ENCODE measurements at regions not wholly inside any gene's neighbourhood (a gene's known extent, or its start where the extent isn't known, plus 50 kb on each side); places are given as distances from the start of the nearest gene placed in this dataset.

DNA sequence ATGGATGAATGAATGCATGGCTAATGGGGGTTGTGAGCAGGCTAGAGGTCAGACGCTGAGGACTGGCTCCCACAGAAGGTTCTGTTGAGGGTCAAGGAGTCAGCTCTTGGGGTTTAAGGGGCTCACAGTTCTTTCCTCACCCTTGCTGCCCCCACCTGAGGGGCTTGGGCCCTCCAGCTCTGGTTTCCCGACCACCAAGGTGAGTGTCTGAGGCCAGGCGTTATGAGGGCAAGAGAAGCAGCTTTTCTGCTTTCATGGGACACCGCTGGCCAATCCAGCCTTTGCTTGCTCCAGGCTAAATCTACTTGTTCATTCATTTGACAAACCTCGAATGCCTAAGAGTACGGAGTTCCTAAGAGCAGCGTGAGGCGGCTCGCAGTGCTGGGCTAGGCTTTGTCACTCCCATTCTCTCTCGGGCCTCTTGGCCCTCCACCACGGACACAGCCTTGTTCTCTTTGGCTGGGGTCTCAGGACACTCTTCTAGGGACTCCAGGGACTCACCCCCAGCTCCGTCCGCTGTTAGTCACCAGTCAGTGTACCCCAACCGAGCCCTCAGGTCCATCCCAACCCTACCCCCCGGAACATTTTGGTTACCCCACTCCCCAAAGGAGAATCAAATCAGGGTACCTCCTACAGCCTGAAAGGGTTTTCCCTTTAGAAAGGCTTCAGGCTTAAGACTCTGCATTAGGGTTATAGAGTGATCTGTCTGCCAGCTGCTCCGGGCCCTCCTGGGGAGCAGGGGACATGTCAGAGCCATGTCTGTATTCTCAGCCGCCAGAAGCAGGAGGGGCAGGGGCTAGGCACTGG lies 210.1 kb upstream of the MVB12B start:
- H3K27ac Mint-ChIP-seq, result no peak overlapping the region
- H3K9me3 Mint-ChIP-seq, result no peaks in the 10 kb centered on the region
- peaks cover 36% of the 10 kb centered on the region for H3K27me3 Mint-ChIP-seq
- no peaks in the 10 kb centered on the region for H3K36me3 Mint-ChIP-seq (ENCODE audit: low read depth)
- ATAC-seq (replicated peaks), result no peak
- peaks cover 4% of the 10 kb centered on the region for H3K4me1 Mint-ChIP-seq
- no peak overlapping the region for H3K4me3 Mint-ChIP-seq

DNA sequence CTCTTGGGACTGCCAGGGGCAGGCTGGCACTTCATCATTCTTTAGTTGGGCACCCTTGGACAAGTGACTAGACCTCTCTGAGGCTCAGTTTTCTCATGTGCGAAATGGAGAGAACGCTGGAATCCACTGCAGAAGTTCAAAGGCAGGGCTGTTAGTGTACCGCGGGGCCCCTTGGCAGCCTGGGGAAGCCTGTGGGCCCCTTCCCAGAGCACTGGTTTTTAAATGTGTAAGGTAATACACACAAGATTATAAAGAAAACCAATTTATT lies 209.5 kb upstream of the MVB12B start:
- Mint-ChIP-seq H3K36me3 (ENCODE audit: low read depth) (no peaks in the 10 kb centered on the region), H3K4me1 (peaks cover 4% of the 10 kb centered on the region), H3K9me3 (no peaks in the 10 kb centered on the region), H3K27ac (no peak overlapping the region), H3K4me3 (no peak overlapping the region), H3K27me3 (peaks cover 36% of the 10 kb centered on the region)
- no peak for ATAC-seq (replicated peaks)

DNA sequence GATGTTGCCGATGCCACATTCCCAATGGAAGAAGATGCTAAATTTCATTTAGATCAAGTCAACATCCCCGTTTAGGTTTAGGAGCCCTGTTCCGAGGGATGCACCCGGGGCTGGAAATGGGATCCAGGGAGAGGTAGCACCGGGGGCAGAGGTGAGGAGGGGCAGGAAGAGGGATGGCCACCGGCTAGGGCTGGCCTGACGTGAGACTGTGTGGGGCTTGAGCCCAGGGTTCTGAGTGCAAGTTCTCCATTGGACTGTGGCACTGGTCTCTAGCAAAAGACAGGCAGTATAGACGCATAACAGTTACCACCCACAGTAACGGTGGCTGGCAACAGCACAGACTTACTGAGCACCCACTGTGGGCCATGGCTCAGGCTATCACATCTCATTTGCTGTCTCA lies 209.0 kb upstream of the MVB12B start:
- no peak overlapping the region for H3K4me3 Mint-ChIP-seq

GRCh38 chr9:126119731-126120130 lies 206.9 kb upstream of the MVB12B start:
- H3K4me3 Mint-ChIP-seq, result no peak overlapping the region
- H3K27ac Mint-ChIP-seq, result no peak overlapping the region
- H3K9me3 Mint-ChIP-seq, result no peaks in the 10 kb centered on the region
- no peaks in the 10 kb centered on the region for H3K36me3 Mint-ChIP-seq (ENCODE audit: low read depth)
- H3K4me1 Mint-ChIP-seq, result no peaks in the 10 kb centered on the region
- ATAC-seq (replicated peaks), result no peak
- peaks cover 49% of the 10 kb centered on the region for H3K27me3 Mint-ChIP-seq

More for the DNA sequence above, 209.0 kb upstream of the MVB12B start:
- no peak for ATAC-seq (replicated peaks)
- Mint-ChIP-seq H3K27me3 (peaks cover 41% of the 10 kb centered on the region), H3K4me1 (peaks cover 4% of the 10 kb centered on the region), H3K27ac (no peak overlapping the region), H3K9me3 (no peaks in the 10 kb centered on the region), H3K36me3 (ENCODE audit: low read depth) (no peaks in the 10 kb centered on the region)

DNA sequence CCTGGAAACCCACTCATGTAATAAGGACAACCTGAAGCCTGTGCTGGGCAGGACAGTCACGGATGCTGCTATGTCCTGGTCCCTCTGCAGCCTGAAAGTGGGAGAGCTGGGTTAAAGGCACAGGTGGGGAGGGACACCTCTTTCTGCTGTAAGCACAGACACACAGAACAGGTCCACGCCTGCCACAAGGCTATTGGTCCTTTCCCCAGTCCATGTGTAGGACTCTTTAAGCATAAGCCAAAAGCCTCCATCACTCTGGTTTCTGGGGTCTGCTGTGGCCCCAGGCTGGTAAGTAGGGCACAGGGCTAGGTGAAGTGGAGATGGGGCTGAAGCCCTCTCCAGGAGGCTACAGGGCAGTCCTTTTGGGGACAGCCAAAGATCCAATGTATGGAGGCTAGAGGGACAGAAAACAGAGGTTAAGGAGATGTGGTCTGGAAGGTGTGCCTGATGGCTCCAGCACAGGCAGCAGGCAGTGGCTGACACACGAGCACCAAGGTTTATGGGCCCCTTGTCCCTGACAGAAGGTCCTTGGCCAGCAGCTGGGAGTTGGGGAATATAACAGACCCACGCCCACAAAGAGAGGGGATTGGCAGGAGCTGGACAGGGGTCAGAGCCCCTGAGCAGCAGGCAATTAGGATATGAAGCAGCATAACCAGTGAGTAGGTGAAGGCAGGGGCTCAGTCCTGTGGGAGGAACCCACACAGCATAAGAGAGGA lies 203.6 kb upstream of the MVB12B start:
- no peak for ATAC-seq (replicated peaks)
- Mint-ChIP-seq H3K4me1 (no peaks in the 10 kb centered on the region), H3K4me3 (no peak overlapping the region), H3K36me3 (ENCODE audit: low read depth) (no peaks in the 10 kb centered on the region), H3K27me3 (peaks cover 50% of the 10 kb centered on the region), H3K9me3 (no peaks in the 10 kb centered on the region), H3K27ac (no peak overlapping the region)

- Mint-ChIP-seq H3K36me3 (ENCODE audit: low read depth) (no peaks in the 10 kb centered on the region), H3K27me3 (peaks cover 52% of the 10 kb centered on the region), H3K9me3 (no peaks in the 10 kb centered on the region), H3K27ac (no peak overlapping the region), H3K4me1 (no peaks in the 10 kb centered on the region), H3K4me3 (no peak overlapping the region)
- ATAC-seq (replicated peaks), result no peak
These were observed 202.7 kb upstream of the MVB12B start for GRCh38 chr9:126123927-126124326.

- Mint-ChIP-seq H3K36me3 (ENCODE audit: low read depth) (no peaks in the 10 kb centered on the region), H3K4me3 (no peak overlapping the region), H3K27ac (no peak overlapping the region), H3K27me3 (peaks cover 55% of the 10 kb centered on the region), H3K9me3 (no peaks in the 10 kb centered on the region), H3K4me1 (no peaks in the 10 kb centered on the region)
- ATAC-seq (replicated peaks), result no peak
These were observed 201.5 kb upstream of the MVB12B start for GRCh38 chr9:126125177-126125576.

GRCh38 chr9:126125577-126125976 lies 201.1 kb upstream of the MVB12B start:
- no peaks in the 10 kb centered on the region for H3K4me1 Mint-ChIP-seq
- no peaks in the 10 kb centered on the region for H3K9me3 Mint-ChIP-seq
- ATAC-seq (replicated peaks), result no peak
- no peaks in the 10 kb centered on the region for H3K36me3 Mint-ChIP-seq (ENCODE audit: low read depth)
- H3K4me3 Mint-ChIP-seq, result no peak overlapping the region
- H3K27me3 Mint-ChIP-seq, result peaks cover 52% of the 10 kb centered on the region
- no peak overlapping the region for H3K27ac Mint-ChIP-seq

- no peaks in the 10 kb centered on the region for H3K9me3 Mint-ChIP-seq
- no peak overlapping the region for H3K27ac Mint-ChIP-seq
- peaks cover 55% of the 10 kb centered on the region for H3K27me3 Mint-ChIP-seq
- ATAC-seq (replicated peaks), result no peak
- H3K4me1 Mint-ChIP-seq, result no peaks in the 10 kb centered on the region
- no peaks in the 10 kb centered on the region for H3K36me3 Mint-ChIP-seq (ENCODE audit: low read depth)
- no peak overlapping the region for H3K4me3 Mint-ChIP-seq
These were observed 200.6 kb upstream of the MVB12B start for GRCh38 chr9:126125992-126126409.

DNA sequence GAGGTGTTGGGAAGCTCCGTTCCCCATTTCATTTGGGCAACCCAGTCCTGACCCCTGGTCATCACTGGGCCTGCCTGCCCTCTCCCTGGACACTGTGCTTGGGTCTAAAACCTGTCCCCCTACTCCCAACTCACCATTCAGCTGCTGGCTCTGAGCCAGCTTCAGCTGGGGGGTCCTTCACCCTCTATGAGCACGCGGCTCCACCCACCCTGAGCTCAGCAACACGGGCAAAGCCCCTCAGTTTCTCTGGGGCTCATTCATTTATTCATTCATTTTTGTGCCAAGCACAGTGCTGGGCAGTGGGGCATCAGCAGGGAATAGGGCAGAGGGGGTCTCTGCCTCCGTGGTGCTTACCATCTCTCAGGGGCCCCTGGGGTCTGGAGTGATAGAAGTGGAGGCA lies 199.8 kb upstream of the MVB12B start:
- no peaks in the 10 kb centered on the region for H3K9me3 Mint-ChIP-seq
- no peak for ATAC-seq (replicated peaks)
- no peak overlapping the region for H3K4me3 Mint-ChIP-seq
- H3K4me1 Mint-ChIP-seq, result no peaks in the 10 kb centered on the region
- no peak overlapping the region for H3K27ac Mint-ChIP-seq
- peaks cover 61% of the 10 kb centered on the region for H3K27me3 Mint-ChIP-seq
- H3K36me3 Mint-ChIP-seq (ENCODE audit: low read depth), result no peaks in the 10 kb centered on the region

GRCh38 chr9:126127591-126127990 lies 199.0 kb upstream of the MVB12B start:
- Mint-ChIP-seq H3K9me3 (no peaks in the 10 kb centered on the region), H3K27ac (no peak overlapping the region), H3K27me3 (peaks cover 62% of the 10 kb centered on the region), H3K36me3 (ENCODE audit: low read depth) (no peaks in the 10 kb centered on the region), H3K4me1 (no peaks in the 10 kb centered on the region), H3K4me3 (no peak overlapping the region)
- ATAC-seq (replicated peaks), result no peak

DNA sequence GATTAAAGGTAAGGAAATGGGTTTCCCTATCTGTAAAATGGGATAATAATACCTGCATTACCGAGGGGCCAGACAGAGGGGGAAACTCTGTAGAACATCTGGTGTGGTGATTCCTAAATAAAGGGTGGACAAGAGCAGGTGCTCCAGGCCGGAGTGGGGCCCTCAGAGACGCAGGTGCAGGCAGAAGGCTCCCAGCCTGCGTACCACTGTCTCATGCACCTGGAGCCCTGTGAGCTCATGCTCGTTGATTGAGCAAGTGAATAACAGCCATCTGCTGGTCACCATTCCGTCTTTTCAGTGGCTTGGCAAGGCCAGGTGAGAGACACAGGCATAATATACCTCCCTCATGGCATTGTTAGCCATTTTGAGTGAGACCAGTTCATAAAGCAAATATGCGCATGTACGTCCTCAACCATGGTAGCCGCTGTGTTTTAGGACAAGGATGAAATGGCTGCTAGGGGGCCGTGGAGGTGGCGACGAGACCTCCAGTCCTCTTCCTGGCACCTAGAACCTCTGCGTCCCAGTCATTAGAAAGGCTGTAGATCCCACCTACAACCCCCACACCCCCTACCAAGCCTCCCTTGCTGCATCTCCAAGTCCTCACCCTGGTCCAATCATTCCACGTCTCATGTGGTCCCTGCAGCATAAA lies 198.0 kb upstream of the MVB12B start:
- H3K36me3 Mint-ChIP-seq (ENCODE audit: low read depth), result no peaks in the 10 kb centered on the region
- no peak for ATAC-seq (replicated peaks)
- no peaks in the 10 kb centered on the region for H3K4me1 Mint-ChIP-seq
- H3K27me3 Mint-ChIP-seq, result peaks cover 55% of the 10 kb centered on the region
- no peak overlapping the region for H3K4me3 Mint-ChIP-seq
- no peak overlapping the region for H3K27ac Mint-ChIP-seq
- H3K9me3 Mint-ChIP-seq, result no peaks in the 10 kb centered on the region

- Mint-ChIP-seq H3K27me3 (peaks cover 55% of the 10 kb centered on the region), H3K27ac (no peak overlapping the region), H3K36me3 (ENCODE audit: low read depth) (no peaks in the 10 kb centered on the region), H3K4me3 (no peak overlapping the region), H3K4me1 (no peaks in the 10 kb centered on the region), H3K9me3 (peaks cover 5% of the 10 kb centered on the region)
- no peak for ATAC-seq (replicated peaks)
These were observed 195.3 kb upstream of the MVB12B start for GRCh38 chr9:126131066-126132010.

- Mint-ChIP-seq H3K36me3 (ENCODE audit: low read depth) (no peaks in the 10 kb centered on the region), H3K27me3 (peaks cover 48% of the 10 kb centered on the region), H3K4me1 (no peaks in the 10 kb centered on the region), H3K9me3 (peaks cover 9% of the 10 kb centered on the region), H3K4me3 (no peak overlapping the region), H3K27ac (no peak overlapping the region)
- ATAC-seq (replicated peaks), result no peak
These were observed 193.9 kb upstream of the MVB12B start for GRCh38 chr9:126132746-126133145.
